B cell (primary cell): ENCODE measurements at regions not wholly inside any gene's neighbourhood (a gene's known extent, or its start where the extent isn't known, plus 50 kb on each side); places are given as distances from the start of the nearest gene placed in this dataset.

Experiments used
- EZH2 ChIP-seq: IDR thresholded peaks from 2 replicates; pipeline ENCODE4 v1.6.1; 2012; ENCODE audit warnings: borderline replicate concordance, low read depth, mild to moderate bottlenecking, moderate library complexity, low read length; ENCODE audit not compliant: insufficient read depth, poor library complexity, severe bottlenecking
- TF ChIP-seq, protein P1 (sequence below): fragments of 200-600 bp; IDR thresholded peaks from one replicate; pipeline ENCODE4 v1.8.0; 2022; ENCODE audit warnings: antibody characterized with exemption, mild to moderate bottlenecking

DNA sequence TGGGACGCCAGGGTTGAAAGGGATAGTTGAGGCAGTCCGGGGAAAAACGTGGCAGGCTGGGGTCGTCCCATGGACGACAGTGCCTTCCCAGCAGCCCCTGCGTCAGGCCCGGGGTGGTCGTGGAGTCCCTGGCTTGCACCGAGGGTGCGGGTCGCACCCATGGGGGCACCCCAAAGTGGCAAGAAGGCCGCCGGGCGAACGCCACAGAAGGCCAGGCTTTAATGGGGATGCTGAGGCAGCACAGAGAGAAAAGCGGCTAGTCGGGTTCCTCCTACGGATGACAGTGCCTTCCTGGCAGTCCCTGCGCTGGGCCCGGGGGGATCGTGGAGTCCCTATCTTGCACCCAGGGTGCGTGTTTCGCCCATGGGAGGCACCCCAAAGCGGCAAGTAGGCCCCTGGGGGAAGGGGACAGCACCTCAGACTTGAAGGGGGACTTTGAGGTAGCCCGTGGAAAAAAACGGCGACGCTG is 158.6 kb upstream of the ALG10B start:
- TF ChIP-seq, protein P1, sequence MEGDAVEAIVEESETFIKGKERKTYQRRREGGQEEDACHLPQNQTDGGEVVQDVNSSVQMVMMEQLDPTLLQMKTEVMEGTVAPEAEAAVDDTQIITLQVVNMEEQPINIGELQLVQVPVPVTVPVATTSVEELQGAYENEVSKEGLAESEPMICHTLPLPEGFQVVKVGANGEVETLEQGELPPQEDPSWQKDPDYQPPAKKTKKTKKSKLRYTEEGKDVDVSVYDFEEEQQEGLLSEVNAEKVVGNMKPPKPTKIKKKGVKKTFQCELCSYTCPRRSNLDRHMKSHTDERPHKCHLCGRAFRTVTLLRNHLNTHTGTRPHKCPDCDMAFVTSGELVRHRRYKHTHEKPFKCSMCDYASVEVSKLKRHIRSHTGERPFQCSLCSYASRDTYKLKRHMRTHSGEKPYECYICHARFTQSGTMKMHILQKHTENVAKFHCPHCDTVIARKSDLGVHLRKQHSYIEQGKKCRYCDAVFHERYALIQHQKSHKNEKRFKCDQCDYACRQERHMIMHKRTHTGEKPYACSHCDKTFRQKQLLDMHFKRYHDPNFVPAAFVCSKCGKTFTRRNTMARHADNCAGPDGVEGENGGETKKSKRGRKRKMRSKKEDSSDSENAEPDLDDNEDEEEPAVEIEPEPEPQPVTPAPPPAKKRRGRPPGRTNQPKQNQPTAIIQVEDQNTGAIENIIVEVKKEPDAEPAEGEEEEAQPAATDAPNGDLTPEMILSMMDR, result no peak
- no peak for TF ChIP-seq EZH2
